Colonic mucosa (tissue), 4 donors: ENCODE measurements at regions not wholly inside any gene's neighbourhood (a gene's known extent, or its start where the extent isn't known, plus 50 kb on each side); places are given as distances from the start of the nearest gene placed in this dataset.
A peak's percentile ranks its signal among the peaks of the same experiment; 100 is the strongest.

Experiments
- DNase-seq: peaks from one replicate; pipeline ENCODE4 v3.0.0-alpha.2; 2020
- H3K27ac ChIP-seq: fragments of 200-600 bp; one replicate; pipeline ENCODE4 v1.8.0; 2021
- H3K27me3 ChIP-seq: fragments of 200-600 bp; one replicate; pipeline ENCODE4 v1.8.0; 2021
- H3K36me3 ChIP-seq: fragments of 200-600 bp; one replicate; pipeline ENCODE4 v1.8.0; 2021
- H3K4me1 ChIP-seq: fragments of 200-600 bp; one replicate; pipeline ENCODE4 v1.8.0; 2021; ENCODE audit warnings: mild to moderate bottlenecking
- H3K4me3 ChIP-seq: fragments of 200-600 bp; one replicate; pipeline ENCODE4 v1.8.0; 2021
- H3K9ac ChIP-seq, 2 donors: one replicate each; pipeline ENCODE4 v1.7.0; 2013; ENCODE audit warnings: control low read depth in 2 of 2, low read depth in 2 of 2, low read length in 2 of 2
- H3K9me3 ChIP-seq: fragments of 200-600 bp; one replicate; pipeline ENCODE4 v1.8.0; 2021
- intact Hi-C: fragments of 100-400 bp; cut with DNase I; formaldehyde crosslinking; loops from one replicate; pipeline ENCODE4 v1.14.1; 2022
- TF ChIP-seq, protein P1 (sequence below): fragments of 200-600 bp; IDR thresholded peaks from one replicate; pipeline ENCODE4 v1.8.0; 2022; ENCODE audit warnings: antibody characterized with exemption, mild to moderate bottlenecking
- donor health status: healthy.
- donor health status: DM: no; HTN: no; CAD: no.
- donor health status: DM: no; HTN: no; CAD: no.

DNA sequence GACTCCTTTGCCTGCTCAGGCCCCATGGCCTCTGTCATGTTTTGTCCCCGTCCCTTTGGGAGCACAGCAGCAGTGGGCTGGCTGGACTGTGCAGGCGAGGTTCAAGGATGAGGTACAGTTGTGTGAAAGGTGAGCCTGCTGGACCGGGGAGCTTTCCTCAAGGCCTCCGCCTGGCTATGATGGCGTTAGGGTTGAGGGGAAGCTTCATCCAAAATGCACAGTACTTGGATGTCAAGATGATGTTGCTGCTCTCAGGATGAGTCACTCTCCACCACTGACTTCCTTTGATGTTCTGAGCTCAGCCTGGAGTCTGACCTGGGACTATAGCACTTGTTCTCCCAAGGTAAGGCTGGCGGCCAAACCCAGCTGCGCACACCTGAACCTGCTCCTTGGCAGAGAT lies 152.7 kb upstream of the SHH start:
- no peaks in the 10 kb centered on the region for H3K36me3 ChIP-seq
- H3K4me3 ChIP-seq: no peak overlapping the region
- intact Hi-C loops: no loop called here
- H3K9ac ChIP-seq: no peak overlapping the region
- TF ChIP-seq, protein P1, sequence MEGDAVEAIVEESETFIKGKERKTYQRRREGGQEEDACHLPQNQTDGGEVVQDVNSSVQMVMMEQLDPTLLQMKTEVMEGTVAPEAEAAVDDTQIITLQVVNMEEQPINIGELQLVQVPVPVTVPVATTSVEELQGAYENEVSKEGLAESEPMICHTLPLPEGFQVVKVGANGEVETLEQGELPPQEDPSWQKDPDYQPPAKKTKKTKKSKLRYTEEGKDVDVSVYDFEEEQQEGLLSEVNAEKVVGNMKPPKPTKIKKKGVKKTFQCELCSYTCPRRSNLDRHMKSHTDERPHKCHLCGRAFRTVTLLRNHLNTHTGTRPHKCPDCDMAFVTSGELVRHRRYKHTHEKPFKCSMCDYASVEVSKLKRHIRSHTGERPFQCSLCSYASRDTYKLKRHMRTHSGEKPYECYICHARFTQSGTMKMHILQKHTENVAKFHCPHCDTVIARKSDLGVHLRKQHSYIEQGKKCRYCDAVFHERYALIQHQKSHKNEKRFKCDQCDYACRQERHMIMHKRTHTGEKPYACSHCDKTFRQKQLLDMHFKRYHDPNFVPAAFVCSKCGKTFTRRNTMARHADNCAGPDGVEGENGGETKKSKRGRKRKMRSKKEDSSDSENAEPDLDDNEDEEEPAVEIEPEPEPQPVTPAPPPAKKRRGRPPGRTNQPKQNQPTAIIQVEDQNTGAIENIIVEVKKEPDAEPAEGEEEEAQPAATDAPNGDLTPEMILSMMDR: no peak
- no peaks in the 10 kb centered on the region for H3K9me3 ChIP-seq
- H3K27ac ChIP-seq: no peak overlapping the region
- H3K27me3 ChIP-seq: no peaks in the 10 kb centered on the region
- no peaks in the 10 kb centered on the region for H3K4me1 ChIP-seq
- no peak for DNase-seq

DNA sequence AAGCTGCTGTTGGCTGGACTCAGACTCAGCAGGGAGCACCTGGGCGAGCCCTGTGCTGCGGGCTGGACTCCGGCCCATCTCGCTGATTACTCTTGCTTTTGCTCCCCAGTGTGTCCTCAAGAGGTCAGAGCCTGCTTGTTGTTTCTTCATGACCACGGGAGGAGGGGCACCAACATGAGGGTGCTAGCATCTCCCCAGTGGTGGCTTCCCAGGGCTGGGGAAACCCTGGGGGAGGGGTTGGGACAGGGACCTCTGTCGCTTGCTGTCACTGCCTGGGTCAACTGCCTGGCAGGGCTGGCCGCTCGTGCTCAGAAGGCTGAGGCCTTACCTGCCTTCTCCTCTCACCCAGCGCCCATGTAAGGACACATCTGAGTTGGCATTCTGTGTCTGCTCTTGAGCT lies 152.3 kb upstream of the SHH start:
- no peaks in the 10 kb centered on the region for H3K9me3 ChIP-seq
- no peaks in the 10 kb centered on the region for H3K4me1 ChIP-seq
- intact Hi-C loops: no loop called here
- TF ChIP-seq, protein P1: no peak
- no peaks in the 10 kb centered on the region for H3K27me3 ChIP-seq
- H3K27ac ChIP-seq: no peak overlapping the region
- DNase-seq: no peak
- no peak overlapping the region for H3K9ac ChIP-seq
- H3K36me3 ChIP-seq: no peaks in the 10 kb centered on the region
- no peak overlapping the region for H3K4me3 ChIP-seq

DNA sequence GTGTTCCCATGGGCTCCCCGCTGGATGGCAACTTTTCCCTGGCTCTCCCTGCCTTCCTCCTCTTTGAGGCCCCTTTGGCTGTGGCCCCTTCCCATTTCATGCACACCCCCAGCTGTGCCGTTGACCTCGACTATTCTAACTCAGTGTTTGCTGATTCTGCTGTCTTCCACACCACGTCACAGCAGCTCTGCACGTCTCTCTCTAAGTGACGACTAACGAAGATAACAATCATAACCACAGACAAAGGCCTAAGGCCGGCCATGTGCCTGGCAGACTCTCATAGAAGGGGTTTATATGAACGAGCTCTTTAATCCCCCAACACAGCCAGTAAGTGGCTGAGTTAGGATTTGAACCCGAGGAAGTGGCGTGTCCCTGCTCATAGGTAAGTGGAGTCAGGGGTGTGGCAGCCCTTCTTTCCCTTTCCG lies 151.5 kb upstream of the SHH start:
- intact Hi-C loops: no loop called here
- H3K27ac ChIP-seq: no peak overlapping the region
- DNase-seq: no peak
- H3K36me3 ChIP-seq: no peaks in the 10 kb centered on the region
- H3K4me3 ChIP-seq: no peak overlapping the region
- no peaks in the 10 kb centered on the region for H3K27me3 ChIP-seq
- no peaks in the 10 kb centered on the region for H3K4me1 ChIP-seq
- H3K9me3 ChIP-seq: no peaks in the 10 kb centered on the region
- TF ChIP-seq, protein P1: no peak
- no peak overlapping the region for H3K9ac ChIP-seq

DNA sequence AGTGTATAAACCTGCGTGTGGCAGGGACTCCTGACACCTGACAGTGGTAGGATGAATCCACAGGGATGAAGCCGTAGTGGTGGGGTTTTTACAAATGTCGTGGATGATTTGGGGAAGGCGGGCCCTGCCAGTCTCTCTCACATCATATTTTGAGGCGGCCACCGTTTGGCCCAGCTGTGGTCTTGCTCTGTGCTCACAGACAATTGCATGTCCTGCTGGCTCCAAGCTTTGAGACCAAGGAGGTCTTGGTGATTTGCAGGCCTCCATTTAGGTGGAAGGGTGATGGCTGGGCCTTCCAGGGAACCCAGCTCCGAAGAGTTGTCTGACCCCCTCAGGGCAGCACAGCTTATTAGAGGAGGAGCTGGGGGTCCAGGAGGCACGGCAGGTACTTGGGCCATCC lies 151.1 kb upstream of the SHH start:
- no peak overlapping the region for H3K27ac ChIP-seq
- no peak for DNase-seq
- TF ChIP-seq, protein P1: no peak
- intact Hi-C loops: no loop called here
- no peak overlapping the region for H3K4me3 ChIP-seq
- H3K36me3 ChIP-seq: no peaks in the 10 kb centered on the region
- H3K27me3 ChIP-seq: no peaks in the 10 kb centered on the region
- H3K9ac ChIP-seq: no peak overlapping the region
- no peaks in the 10 kb centered on the region for H3K4me1 ChIP-seq
- no peaks in the 10 kb centered on the region for H3K9me3 ChIP-seq

DNA sequence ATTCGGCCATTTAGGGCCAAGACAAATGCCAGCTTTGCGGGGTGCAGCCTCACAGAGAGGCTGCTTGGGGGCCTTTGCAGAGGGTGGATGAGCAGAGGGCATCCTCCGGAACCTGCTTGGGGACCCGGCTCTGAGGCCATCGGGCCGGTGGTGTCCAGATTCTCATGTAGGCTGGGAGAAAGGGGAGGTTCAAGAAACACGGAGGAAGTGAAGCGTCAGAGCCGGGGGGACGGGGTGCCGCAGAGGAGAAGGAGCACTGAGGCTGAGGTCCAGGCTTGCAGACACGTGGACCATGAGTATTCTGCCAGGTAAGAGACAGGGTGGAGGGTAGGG lies 150.7 kb upstream of the SHH start:
- Histone ChIP-seq H3K4me3 (no peak overlapping the region), H3K4me1 (no peaks in the 10 kb centered on the region), H3K36me3 (no peaks in the 10 kb centered on the region), H3K27me3 (no peaks in the 10 kb centered on the region), H3K9me3 (no peaks in the 10 kb centered on the region), H3K27ac (peak overlapping the region; percentile 0), H3K9ac (no peak overlapping the region)
- no peak for DNase-seq
- intact Hi-C loops: no loop called here
- TF ChIP-seq, protein P1: no peak
